Vagina (tissue), 2 donors: ENCODE measurements at regions not wholly inside any gene's neighbourhood (a gene's known extent, or its start where the extent isn't known, plus 50 kb on each side); places are given as distances from the start of the nearest gene placed in this dataset.

Experiments
- DNase-seq, 2 donors: peaks; one replicate each; pipeline ENCODE4 v3.0.0-alpha.2; 2017; ENCODE audit errors: extremely low spot score in 2 of 2
- H3K27ac ChIP-seq: fragments of 200-600 bp; sonication (generic); one replicate; pipeline ENCODE4 v1.5.1; 2019
- H3K27me3 ChIP-seq: fragments of 200-600 bp; sonication (generic); one replicate; pipeline ENCODE4 v1.5.1; 2019
- H3K36me3 ChIP-seq, 2 donors: fragments of 200-600 bp; sonication (generic); one replicate each; pipeline ENCODE4 v1.5.1; 2017 to 2019
- H3K4me1 ChIP-seq: fragments of 200-600 bp; sonication (generic); one replicate; pipeline ENCODE4 v1.5.1; 2019
- H3K4me3 ChIP-seq, 2 donors: fragments of 200-600 bp; sonication (generic); 1 replicate in 1 of 2; 2 replicates in 1 of 2; pipeline ENCODE4 v1.5.1; 2016 to 2019
- H3K9me3 ChIP-seq: fragments of 200-600 bp; sonication (generic); one replicate; pipeline ENCODE4 v1.5.1; 2019
- POLR2A ChIP-seq, 2 donors: fragments of 450-650 bp; IDR thresholded peaks; one replicate each; pipeline ENCODE4 v1.6.1; 2017; ENCODE audit warnings: antibody characterized with exemption in 2 of 2, mild to moderate bottlenecking in 2 of 2, moderate library complexity in 2 of 2
- POLR2AphosphoS5 ChIP-seq, 2 donors: sonication (generic); formaldehyde crosslinking; IDR thresholded peaks; one replicate each; pipeline ENCODE4 v1.9.0; 2017; ENCODE audit warnings: antibody characterized with exemption in 2 of 2, mild to moderate bottlenecking in 2 of 2, low read depth in 1 of 2; ENCODE audit not compliant: insufficient read depth in 1 of 2
- intact Hi-C: fragments of 100-400 bp; cut with DNase I; formaldehyde crosslinking; loops from one replicate; pipeline ENCODE4 v1.15.1; 2023
- TF ChIP-seq, protein P1 (sequence below), 3 experiments: fragments of 450-650 bp in 2 of 3; fragments of 200-600 bp in 1 of 3; sonication (generic) in 1 of 3; IDR thresholded peaks; one replicate each; pipeline ENCODE4 v1.5.1; 2017 to 2019; ENCODE audit warnings: antibody characterized with exemption in 3 of 3, mild to moderate bottlenecking in 2 of 3, moderate library complexity in 2 of 3

GRCh38 chr10:108005627-108006026 lies 841.1 kb upstream of the SORCS1 start:
- Histone ChIP-seq H3K4me3 (no peak overlapping the region), H3K4me1 (no peaks in the 10 kb centered on the region), H3K36me3 (no peaks in the 10 kb centered on the region), H3K9me3 (no peaks in the 10 kb centered on the region), H3K27ac (no peak overlapping the region), H3K27me3 (no peaks in the 10 kb centered on the region)
- DNase-seq, result no peak
- intact Hi-C loops, result no loop called here
- no peak for TF ChIP-seq POLR2A (IDR thresholded peaks at IDR 0.05)
- TF ChIP-seq, protein P1, sequence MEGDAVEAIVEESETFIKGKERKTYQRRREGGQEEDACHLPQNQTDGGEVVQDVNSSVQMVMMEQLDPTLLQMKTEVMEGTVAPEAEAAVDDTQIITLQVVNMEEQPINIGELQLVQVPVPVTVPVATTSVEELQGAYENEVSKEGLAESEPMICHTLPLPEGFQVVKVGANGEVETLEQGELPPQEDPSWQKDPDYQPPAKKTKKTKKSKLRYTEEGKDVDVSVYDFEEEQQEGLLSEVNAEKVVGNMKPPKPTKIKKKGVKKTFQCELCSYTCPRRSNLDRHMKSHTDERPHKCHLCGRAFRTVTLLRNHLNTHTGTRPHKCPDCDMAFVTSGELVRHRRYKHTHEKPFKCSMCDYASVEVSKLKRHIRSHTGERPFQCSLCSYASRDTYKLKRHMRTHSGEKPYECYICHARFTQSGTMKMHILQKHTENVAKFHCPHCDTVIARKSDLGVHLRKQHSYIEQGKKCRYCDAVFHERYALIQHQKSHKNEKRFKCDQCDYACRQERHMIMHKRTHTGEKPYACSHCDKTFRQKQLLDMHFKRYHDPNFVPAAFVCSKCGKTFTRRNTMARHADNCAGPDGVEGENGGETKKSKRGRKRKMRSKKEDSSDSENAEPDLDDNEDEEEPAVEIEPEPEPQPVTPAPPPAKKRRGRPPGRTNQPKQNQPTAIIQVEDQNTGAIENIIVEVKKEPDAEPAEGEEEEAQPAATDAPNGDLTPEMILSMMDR (IDR thresholded peaks at IDR 0.05), result no peak
- TF ChIP-seq POLR2AphosphoS5 (IDR thresholded peaks at IDR 0.05; ENCODE audit: insufficient read depth in 1 of 2, low read depth in 1 of 2), result no peak

GRCh38 chr10:108003576-108003975 lies 839.1 kb upstream of the SORCS1 start:
- Histone ChIP-seq H3K36me3 (no peaks in the 10 kb centered on the region), H3K4me3 (no peak overlapping the region), H3K27ac (no peak overlapping the region), H3K9me3 (no peaks in the 10 kb centered on the region), H3K4me1 (no peaks in the 10 kb centered on the region), H3K27me3 (no peaks in the 10 kb centered on the region)
- DNase-seq, result no peak
- TF ChIP-seq POLR2AphosphoS5 (IDR thresholded peaks at IDR 0.05; ENCODE audit: insufficient read depth in 1 of 2, low read depth in 1 of 2), result no peak
- TF ChIP-seq POLR2A (IDR thresholded peaks at IDR 0.05), result no peak
- TF ChIP-seq, protein P1 (IDR thresholded peaks at IDR 0.05), result no peak
- intact Hi-C loops, result no loop called here

GRCh38 chr10:108003061-108003460 lies 838.6 kb upstream of the SORCS1 start:
- no peaks in the 10 kb centered on the region for H3K9me3 ChIP-seq
- no peak for DNase-seq
- no peaks in the 10 kb centered on the region for H3K27me3 ChIP-seq
- no peak overlapping the region for H3K27ac ChIP-seq
- intact Hi-C loops, result no loop called here
- no peaks in the 10 kb centered on the region for H3K4me1 ChIP-seq
- H3K4me3 ChIP-seq, result no peak overlapping the region
- no peaks in the 10 kb centered on the region for H3K36me3 ChIP-seq
- TF ChIP-seq POLR2A (IDR thresholded peaks at IDR 0.05), result no peak
- TF ChIP-seq, protein P1 (IDR thresholded peaks at IDR 0.05), result no peak
- TF ChIP-seq POLR2AphosphoS5 (IDR thresholded peaks at IDR 0.05; ENCODE audit: insufficient read depth in 1 of 2, low read depth in 1 of 2), result no peak

- TF ChIP-seq, protein P1 (IDR thresholded peaks at IDR 0.05), result no peak
- TF ChIP-seq POLR2A (IDR thresholded peaks at IDR 0.05) (no peak), POLR2AphosphoS5 (IDR thresholded peaks at IDR 0.05; ENCODE audit: insufficient read depth in 1 of 2, low read depth in 1 of 2) (no peak)
- H3K27ac ChIP-seq, result no peak overlapping the region
- intact Hi-C loops, result no loop called here
- no peaks in the 10 kb centered on the region for H3K36me3 ChIP-seq
- H3K4me1 ChIP-seq, result no peaks in the 10 kb centered on the region
- no peak overlapping the region for H3K4me3 ChIP-seq
- no peaks in the 10 kb centered on the region for H3K9me3 ChIP-seq
- DNase-seq, result no peak
- H3K27me3 ChIP-seq, result no peaks in the 10 kb centered on the region
Measured at GRCh38 chr10:108000365-108000764, 835.9 kb upstream of the SORCS1 start.

DNA sequence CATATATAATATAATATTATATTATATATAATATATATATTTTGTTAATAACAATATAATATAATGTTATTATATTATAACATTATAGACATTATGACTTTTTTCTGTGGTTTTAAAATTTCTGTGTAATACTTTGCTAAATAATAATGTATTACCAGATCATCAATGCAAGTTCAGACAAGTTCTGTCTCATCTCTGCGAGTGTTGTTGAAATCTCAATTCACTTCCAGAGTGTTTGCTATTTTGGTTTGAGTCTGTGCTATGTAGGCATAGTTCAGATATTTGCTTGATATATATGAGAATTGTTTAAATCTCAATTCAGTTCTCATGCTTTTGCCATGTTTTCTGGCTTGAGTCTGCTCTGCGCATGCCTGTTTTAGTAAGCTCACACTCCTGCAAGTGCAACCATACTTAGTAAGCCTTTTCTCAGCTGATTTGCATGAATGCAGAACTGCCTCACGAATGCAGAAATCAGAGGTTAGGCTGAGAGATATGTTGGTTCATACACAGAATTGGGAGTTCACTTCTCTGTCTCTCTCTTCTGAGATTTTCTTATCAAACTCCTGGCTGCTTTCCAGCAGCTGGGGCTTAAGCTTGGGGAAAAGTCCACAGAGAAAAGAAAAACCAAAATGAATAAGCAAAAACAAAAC lies 830.2 kb upstream of the SORCS1 start:
- no peak for DNase-seq
- Histone ChIP-seq H3K27me3 (no peaks in the 10 kb centered on the region), H3K36me3 (no peaks in the 10 kb centered on the region), H3K27ac (no peak overlapping the region), H3K4me3 (no peak overlapping the region), H3K9me3 (no peaks in the 10 kb centered on the region), H3K4me1 (no peaks in the 10 kb centered on the region)
- intact Hi-C loops, result no loop called here
- no peak for TF ChIP-seq POLR2A (IDR thresholded peaks at IDR 0.05)
- TF ChIP-seq, protein P1 (IDR thresholded peaks at IDR 0.05), result no peak
- no peak for TF ChIP-seq POLR2AphosphoS5 (IDR thresholded peaks at IDR 0.05; ENCODE audit: insufficient read depth in 1 of 2, low read depth in 1 of 2)
